ENCODE measurements at regions not wholly inside any gene's neighbourhood (a gene's known extent, or its start where the extent isn't known, plus 50 kb on each side); places are given as distances from the start of the nearest gene placed in this dataset.
"Not testable (repeated sequence)": the region's sequence is repeated elsewhere in the genome, so short reads cannot be mapped to it uniquely, and the experiment has no call there.

- Histone ChIP-seq H3K4me3 (no peak overlapping the region), H3K27ac (no peak overlapping the region), H3K27me3 (no peaks in the 10 kb centered on the region), H3K9me3 (peaks cover 0 to 3% of the 10 kb centered on the region in 2 donors), H3K36me3 (no peaks in the 10 kb centered on the region), H3K4me1 (ENCODE audit: insufficient read depth) (no peaks in the 10 kb centered on the region)
- WGBS, 3 donors, result 88 to 89% (median 89%) methylated on average over 7 of the region's 7 CpGs
- TF ChIP-seq EP300 (IDR thresholded peaks at IDR 0.05) (no peak), POLR2A (IDR thresholded peaks at IDR 0.05) (no peak), CTCF (IDR thresholded peaks at IDR 0.05) (no peak)
- no peak for DNase-seq
- intact Hi-C loops (cut with DNase I), result no loop called here
Measured at GRCh38 chr6:94733066-94733465, 844.3 kb upstream of the MANEA start.

DNA sequence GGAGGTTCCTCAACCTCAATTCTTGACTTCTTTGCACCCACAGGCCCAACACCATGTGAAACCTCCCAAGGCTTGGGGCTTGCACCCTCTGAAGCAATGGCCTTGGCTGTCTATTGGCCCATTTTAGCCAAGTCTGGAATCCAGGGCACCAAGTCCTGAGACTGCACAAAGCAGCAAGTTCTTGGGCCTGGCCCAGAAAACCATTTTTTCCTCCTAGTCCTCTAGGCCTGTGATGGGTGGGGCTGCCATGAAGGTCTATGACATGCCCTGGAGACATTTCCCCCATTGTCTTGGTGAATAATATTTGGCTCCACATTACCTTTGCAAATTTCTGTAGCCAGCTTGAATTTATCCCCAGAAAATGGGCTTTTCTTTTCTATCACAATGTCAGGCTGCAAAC is 849.6 kb upstream of the MANEA start:
- H3K36me3 ChIP-seq, result no peaks in the 10 kb centered on the region
- H3K4me1 ChIP-seq (ENCODE audit: insufficient read depth), result no peaks in the 10 kb centered on the region
- no peaks in the 10 kb centered on the region for H3K27me3 ChIP-seq

DNA sequence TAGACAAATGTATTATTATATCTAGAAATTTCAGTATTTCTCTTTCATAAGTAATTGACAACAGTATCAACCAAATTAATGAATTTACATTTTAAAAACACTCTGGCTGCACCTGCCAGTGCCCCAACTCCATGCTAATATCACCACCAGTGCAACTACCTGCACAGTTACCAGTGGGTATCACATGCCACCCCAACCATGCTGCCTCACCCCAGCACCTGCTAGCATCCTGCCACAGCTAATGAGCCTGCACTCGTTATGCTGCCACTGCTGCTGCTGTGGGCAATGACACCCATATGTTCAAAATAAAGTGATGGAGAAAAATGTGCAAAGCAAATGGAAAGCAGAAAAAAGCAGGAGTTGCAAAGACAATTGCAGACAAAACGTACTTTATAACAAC is 855.9 kb upstream of the MANEA start:
- H3K9me3 ChIP-seq, result no peaks in the 10 kb centered on the region
- no peak overlapping the region for H3K4me3 ChIP-seq
- WGBS, 3 donors, result 60 to 72% (median 68%) methylated on average over 2 of the region's 2 CpGs
- no peak overlapping the region for H3K27ac ChIP-seq
- intact Hi-C loops (cut with DNase I), result no loop called here
- H3K27me3 ChIP-seq, result no peaks in the 10 kb centered on the region
- TF ChIP-seq EP300 (IDR thresholded peaks at IDR 0.05) (no peak), POLR2A (IDR thresholded peaks at IDR 0.05) (no peak), CTCF (IDR thresholded peaks at IDR 0.05) (no peak)
- no peaks in the 10 kb centered on the region for H3K36me3 ChIP-seq
- no peak for DNase-seq
- no peaks in the 10 kb centered on the region for H3K4me1 ChIP-seq (ENCODE audit: insufficient read depth)

More for the DNA sequence above, 849.6 kb upstream of the MANEA start:
- no peak for DNase-seq
- intact Hi-C loops (cut with DNase I), result no loop called here
- Histone ChIP-seq H3K27ac (no peak overlapping the region), H3K4me3 (no peak overlapping the region), H3K9me3 (no peaks in the 10 kb centered on the region)
- TF ChIP-seq POLR2A (IDR thresholded peaks at IDR 0.05) (no peak), EP300 (IDR thresholded peaks at IDR 0.05) (no peak), CTCF (IDR thresholded peaks at IDR 0.05) (no peak)

DNA sequence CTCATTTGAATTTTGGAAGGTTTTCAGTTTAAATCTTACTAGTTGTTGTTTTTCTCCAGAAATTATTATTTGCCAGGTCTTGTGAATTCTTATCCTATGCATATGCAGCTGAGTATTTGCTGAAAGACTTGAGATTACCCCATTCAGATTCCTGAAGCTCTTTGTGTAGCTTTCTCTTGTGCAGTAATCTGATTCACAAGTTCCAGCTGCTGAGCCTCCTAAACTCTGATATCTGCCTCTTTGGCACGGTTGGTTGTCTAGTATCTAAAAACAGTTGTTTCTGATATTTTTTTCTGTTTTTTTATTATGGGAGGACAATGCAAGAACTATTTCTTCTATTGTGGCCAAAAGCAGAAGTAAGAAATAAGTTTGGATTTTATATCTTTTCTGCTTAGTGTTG is 863.9 kb upstream of the MANEA start:
- no peaks in the 10 kb centered on the region for H3K36me3 ChIP-seq
- no peak for TF ChIP-seq POLR2A (IDR thresholded peaks at IDR 0.05)
- no peak for TF ChIP-seq CTCF (IDR thresholded peaks at IDR 0.05)
- TF ChIP-seq EP300 (IDR thresholded peaks at IDR 0.05), result no peak
- H3K27ac ChIP-seq, result no peak overlapping the region
- H3K9me3 ChIP-seq, result no peaks in the 10 kb centered on the region
- DNase-seq, result no peak
- WGBS, 3 donors, result 11 to 18% (median 12%) methylated on average over 1 of the region's 1 CpG
- no peak overlapping the region for H3K4me3 ChIP-seq
- H3K4me1 ChIP-seq (ENCODE audit: insufficient read depth), result no peaks in the 10 kb centered on the region
- intact Hi-C loops (cut with DNase I), result no loop called here
- H3K27me3 ChIP-seq, result no peaks in the 10 kb centered on the region

DNA sequence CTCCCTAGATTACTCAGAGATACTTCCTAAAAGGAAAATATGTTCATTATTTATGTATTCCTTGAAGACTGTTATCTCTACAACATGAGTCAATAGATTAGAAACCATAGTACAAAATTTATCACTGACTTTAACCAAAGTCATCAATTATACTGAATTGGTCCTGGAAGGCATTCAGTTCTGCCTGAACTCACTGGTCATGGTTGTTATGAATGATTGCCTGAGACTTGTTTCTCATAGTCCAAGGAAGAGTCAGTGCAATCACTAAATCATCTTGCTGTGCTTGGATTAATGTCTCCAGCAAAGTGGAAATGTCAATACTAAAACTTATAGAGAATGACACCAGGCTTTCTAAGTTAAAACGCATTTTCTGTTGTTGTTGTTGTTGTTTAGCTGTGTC is 878.6 kb upstream of the MANEA start:
- H3K4me3 ChIP-seq, result no peak overlapping the region
- no peaks in the 10 kb centered on the region for H3K27me3 ChIP-seq
- H3K9me3 ChIP-seq, result no peaks in the 10 kb centered on the region
- intact Hi-C loops (cut with DNase I), result no loop called here
- WGBS, 3 donors, result 29 to 34% (median 31%) methylated on average over 1 of the region's 1 CpG
- DNase-seq, result no peak
- TF ChIP-seq POLR2A (IDR thresholded peaks at IDR 0.05), result no peak
- H3K36me3 ChIP-seq, result no peaks in the 10 kb centered on the region
- H3K27ac ChIP-seq, result no peak overlapping the region
- H3K4me1 ChIP-seq (ENCODE audit: insufficient read depth), result no peaks in the 10 kb centered on the region

GRCh38 chr6:94687255-94687654 is 890.1 kb upstream of the MANEA start:
- H3K9me3 ChIP-seq; H3K36me3 ChIP-seq; DNase-seq; H3K4me1 ChIP-seq (ENCODE audit: insufficient read depth); H3K27ac ChIP-seq; H3K27me3 ChIP-seq; H3K4me3 ChIP-seq: not testable (repeated sequence)
- WGBS, 3 donors, result 90 to 93% (median 91%) methylated on average over 6 of the region's 6 CpGs
- intact Hi-C loops (cut with DNase I), result loop anchor here in 1 of 4 donors (10.0 kb wide), 1 partner anchor 1338 kb away; no protein-coding TSS in a partner anchor

Measured in ovary (tissue), 7 donors.